CD4-positive, alpha-beta T cell (primary cell): ENCODE measurements at regions not wholly inside any gene's neighbourhood (a gene's known extent, or its start where the extent isn't known, plus 50 kb on each side); places are given as distances from the start of the nearest gene placed in this dataset.

Experiments
- ATAC-seq: fragments of 200-7000 bp; cut with Tn5 transposase; one replicate; pipeline ENCODE4 v1.10.0; 2022; ENCODE audit warnings: mild to moderate bottlenecking; ENCODE audit not compliant: poor library complexity
- CTCF ChIA-PET: fragments of 350-600 bp; sonication (Branson Sonifier 250); formaldehyde crosslinking; loops from one replicate; lab custom pipeline; 2021; ENCODE audit warnings: antibody characterized with exemption, inconsistent platforms; lab: Charles Lee
- POLR2A ChIA-PET: fragments of 350-600 bp; sonication (Branson Sonifier 250); formaldehyde crosslinking; loops from one replicate; lab custom pipeline; 2021; ENCODE audit warnings: antibody characterized with exemption, inconsistent platforms; lab: Charles Lee
- DNase-seq, 14 experiments: peaks; one replicate each; pipeline ENCODE4 v3.0.0-alpha.2; 2013 to 2020; ENCODE audit warnings: mixed read lengths in 2 of 14
- H3K27ac ChIP-seq, 2 donors: one replicate each; pipeline versions ENCODE4 v1.5.1 to v1.7.0; 2013; ENCODE audit warnings: low read length in 2 of 2, low read depth in 1 of 2, mild to moderate bottlenecking in 1 of 2
- H3K27me3 ChIP-seq, 2 experiments: 1 replicate in 1 of 2; 2 replicates in 1 of 2; pipeline versions ENCODE4 v1.6.1 to v1.7.0; 2013; ENCODE audit warnings: low read length in 2 of 2, control low read depth in 1 of 2, mild to moderate bottlenecking in 1 of 2, moderate library complexity in 1 of 2; ENCODE audit not compliant: insufficient read depth in 2 of 2, control insufficient read depth in 1 of 2
- H3K36me3 ChIP-seq: one replicate; pipeline ENCODE4 v1.6.1; 2013; ENCODE audit warnings: low read length, control low read depth; ENCODE audit not compliant: insufficient read depth
- H3K4me1 ChIP-seq: one replicate; pipeline ENCODE4 v1.6.1; 2013; ENCODE audit warnings: low read length, control low read depth; ENCODE audit not compliant: insufficient read depth
- H3K4me3 ChIP-seq: one replicate; pipeline ENCODE4 v1.5.1; 2013; ENCODE audit warnings: mild to moderate bottlenecking, low read length, moderate library complexity
- H3K9me3 ChIP-seq, 2 experiments: 1 replicate in 1 of 2; 2 replicates in 1 of 2; pipeline versions ENCODE4 v1.6.1 to v1.7.0; 2013; ENCODE audit warnings: low read length in 2 of 2, mild to moderate bottlenecking in 2 of 2, control low read depth in 1 of 2, moderate library complexity in 1 of 2; ENCODE audit not compliant: control insufficient read depth in 1 of 2, insufficient read depth in 1 of 2
- H3K27ac Mint-ChIP-seq: one replicate; pipeline ENCODE4 v1.8.0; 2020; ENCODE audit warnings: mixed read lengths
- H3K27me3 Mint-ChIP-seq: one replicate; pipeline ENCODE4 v1.8.0; 2021; ENCODE audit warnings: mixed read lengths
- H3K36me3 Mint-ChIP-seq: one replicate; pipeline ENCODE4 v1.8.0; 2021; ENCODE audit warnings: low read depth, mixed read lengths
- H3K4me1 Mint-ChIP-seq: one replicate; pipeline ENCODE4 v1.8.0; 2021; ENCODE audit warnings: low read depth, mixed read lengths
- H3K4me3 Mint-ChIP-seq: one replicate; pipeline ENCODE4 v1.8.0; 2020; ENCODE audit warnings: mild to moderate bottlenecking, mixed read lengths
- H3K9me3 Mint-ChIP-seq: one replicate; pipeline ENCODE4 v1.8.0; 2020; ENCODE audit warnings: mixed read lengths
- CTCF ChIP-seq: fragments of 200-600 bp; IDR thresholded peaks from one replicate; pipeline ENCODE4 v1.8.0; 2022; ENCODE audit warnings: antibody characterized with exemption, mild to moderate bottlenecking
- intact Hi-C, 2 experiments: fragments of 100-400 bp; cut with DNase I in 1 of 2; cut with micrococcal nuclease in 1 of 2; formaldehyde crosslinking; loops; one replicate each; pipeline versions ENCODE4 v1.15.1 to v1.9.0; 2023 to 2025; cut with DNase I, micrococcal nuclease

- peak in 4 of 14 experiments; percentile 21 to 37 (median 29) for DNase-seq
- H3K27ac Mint-ChIP-seq, result peak overlapping the region; percentile 95
- Histone ChIP-seq H3K4me1 (peaks cover 80% of the 10 kb centered on the region), H3K4me3 (peak overlapping the region; percentile 61), H3K36me3 (no peaks in the 10 kb centered on the region), H3K27me3 (no peaks in the 10 kb centered on the region), H3K27ac (peak overlapping the region; percentile 48 to 95), H3K9me3 (no peaks in the 10 kb centered on the region)
- no peak for ATAC-seq
- intact Hi-C loops, result loop anchor here (2.0 to 5.0 kb wide), 7 partner anchors 42 to 137 kb away; no protein-coding TSS in a partner anchor
- peak overlapping the region; percentile 87 for H3K4me3 Mint-ChIP-seq
- H3K36me3 Mint-ChIP-seq, result no peaks in the 10 kb centered on the region
- no peak for TF ChIP-seq CTCF
- ChIA-PET CTCF (interaction anchor here (0.5 to 6.3 kb wide), 9 partner anchors 26 to 148 kb away, joined by 3 to 44 read pairs (median 3); partner anchors contain the start of gene NEMF), POLR2A (interaction anchor here (0.6 to 6.9 kb wide), 25 partner anchors 9 to 366 kb away, joined by 3 to 208 read pairs (median 6); partner anchors contain the start of genes ARF6 and NEMF)
- H3K9me3 Mint-ChIP-seq, result no peaks in the 10 kb centered on the region
- H3K4me1 Mint-ChIP-seq, result peaks cover 55% of the 10 kb centered on the region
- H3K27me3 Mint-ChIP-seq, result no peaks in the 10 kb centered on the region
These were observed 107.0 kb downstream of the ARF6 start for GRCh38 chr14:49999826-50000379.

GRCh38 chr14:50000380-50001150 lies 107.7 kb downstream of the ARF6 start:
- Histone ChIP-seq H3K27me3 (no peaks in the 10 kb centered on the region), H3K9me3 (no peaks in the 10 kb centered on the region), H3K27ac (peak overlapping the region; percentile 48 to 95), H3K4me1 (peaks cover 74% of the 10 kb centered on the region), H3K4me3 (peak overlapping the region; percentile 61), H3K36me3 (no peaks in the 10 kb centered on the region)
- H3K9me3 Mint-ChIP-seq, result no peaks in the 10 kb centered on the region
- H3K4me3 Mint-ChIP-seq, result peak overlapping the region; percentile 87
- peak overlapping the region; percentile 95 for H3K27ac Mint-ChIP-seq
- peaks cover 59% of the 10 kb centered on the region for H3K4me1 Mint-ChIP-seq
- peak; percentile 47 to 83 (median 70) for DNase-seq
- no peaks in the 10 kb centered on the region for H3K27me3 Mint-ChIP-seq
- no peak for TF ChIP-seq CTCF
- H3K36me3 Mint-ChIP-seq, result no peaks in the 10 kb centered on the region
- peak; percentile 31 for ATAC-seq
- intact Hi-C loops, result loop anchor here (1.0 to 5.0 kb wide), 10 partner anchors 23 to 138 kb away; no protein-coding TSS in a partner anchor
- ChIA-PET CTCF (interaction anchor here (0.5 to 6.3 kb wide), 14 partner anchors 27 to 148 kb away, joined by 3 to 44 read pairs (median 3); partner anchors contain the start of gene NEMF), POLR2A (interaction anchor here (0.7 to 6.9 kb wide), 24 partner anchors 10 to 366 kb away, joined by 3 to 208 read pairs (median 6); partner anchors contain the start of genes ARF6, NEMF and VCPKMT)
